ENCODE measurements at regions not wholly inside any gene's neighbourhood (a gene's known extent, or its start where the extent isn't known, plus 50 kb on each side); places are given as distances from the start of the nearest gene placed in this dataset.

DNA sequence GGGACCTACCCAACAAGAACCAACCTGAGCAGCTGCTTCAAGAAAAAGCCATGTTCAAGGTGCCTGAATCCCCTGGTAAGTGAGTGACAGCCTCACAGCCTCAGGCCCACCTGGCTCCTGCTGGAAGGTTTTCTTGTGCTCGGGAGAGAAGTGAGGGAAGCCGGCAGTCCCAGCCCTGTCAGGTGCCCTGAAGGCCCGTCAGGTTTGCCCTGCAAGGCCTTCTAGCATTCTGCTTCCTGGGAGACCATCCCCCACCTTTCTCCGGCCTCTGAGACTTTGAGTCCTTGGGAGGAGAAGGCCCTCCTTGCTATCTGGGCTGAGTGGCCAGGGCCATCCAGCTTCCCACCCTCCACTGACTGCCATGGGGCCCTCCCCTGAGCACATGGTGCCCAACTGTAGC, 166.7 kb upstream of the ZNF267 start:
- Histone ChIP-seq H3K9me3 (replicated peaks) (no peaks in the 10 kb centered on the region), H3K27me3 (replicated peaks) (no peaks in the 10 kb centered on the region), H3K4me3 (no peak overlapping the region), H3K27ac (no peak overlapping the region), H3K4me1 (replicated peaks) (no peaks in the 10 kb centered on the region), H3K36me3 (peaks cover 24% of the 10 kb centered on the region)
- no peak for DNase-seq (ENCODE audit: low read depth in 1 of 2, low spot score in 2 of 2)

- H3K36me3 ChIP-seq, result peaks cover 24% of the 10 kb centered on the region
- DNase-seq (ENCODE audit: low read depth in 1 of 2, low spot score in 2 of 2), result no peak
- H3K4me3 ChIP-seq, result no peak overlapping the region
- H3K27me3 ChIP-seq (replicated peaks), result no peaks in the 10 kb centered on the region
- no peaks in the 10 kb centered on the region for H3K9me3 ChIP-seq (replicated peaks)
- H3K4me1 ChIP-seq (replicated peaks), result no peaks in the 10 kb centered on the region
- H3K27ac ChIP-seq, result no peak overlapping the region
Measured at GRCh38 chr16:31707743-31708335, 165.8 kb upstream of the ZNF267 start.

- DNase-seq (ENCODE audit: low read depth in 1 of 2, low spot score in 2 of 2), result no peak
- H3K9me3 ChIP-seq (replicated peaks), result no peaks in the 10 kb centered on the region
- peaks cover 22% of the 10 kb centered on the region for H3K36me3 ChIP-seq
- H3K4me1 ChIP-seq (replicated peaks), result no peaks in the 10 kb centered on the region
- H3K4me3 ChIP-seq, result no peak overlapping the region
- H3K27me3 ChIP-seq (replicated peaks), result no peaks in the 10 kb centered on the region
- H3K27ac ChIP-seq, result no peak overlapping the region
Measured at GRCh38 chr16:31708348-31708747, 165.3 kb upstream of the ZNF267 start.

GRCh38 chr16:31709181-31709580, 164.4 kb upstream of the ZNF267 start:
- no peaks in the 10 kb centered on the region for H3K27me3 ChIP-seq (replicated peaks)
- peaks cover 3% of the 10 kb centered on the region for H3K4me1 ChIP-seq (replicated peaks)
- H3K9me3 ChIP-seq (replicated peaks), result 0 out of 2 replicates have a peak, but pooled peaks cover under 1% of the 10 kb centered on the region
- no peak overlapping the region for H3K4me3 ChIP-seq
- H3K27ac ChIP-seq, result no peak overlapping the region
- DNase-seq (ENCODE audit: low read depth in 1 of 2, low spot score in 2 of 2), result no peak
- H3K36me3 ChIP-seq, result peaks cover 20% of the 10 kb centered on the region

GRCh38 chr16:31710134-31710533, 163.5 kb upstream of the ZNF267 start:
- peaks cover 6% of the 10 kb centered on the region for H3K4me1 ChIP-seq (replicated peaks)
- no peaks in the 10 kb centered on the region for H3K27me3 ChIP-seq (replicated peaks)
- DNase-seq (ENCODE audit: low read depth in 1 of 2, low spot score in 2 of 2), result no peak
- 0 out of 2 replicates have a peak, but pooled peaks cover 2% of the 10 kb centered on the region for H3K9me3 ChIP-seq (replicated peaks)
- no peak overlapping the region for H3K27ac ChIP-seq
- no peak overlapping the region for H3K4me3 ChIP-seq
- H3K36me3 ChIP-seq, result peaks cover 29% of the 10 kb centered on the region

- H3K27me3 ChIP-seq (replicated peaks), result no peaks in the 10 kb centered on the region
Measured at GRCh38 chr16:31710880-31711279, 162.7 kb upstream of the ZNF267 start.

DNA sequence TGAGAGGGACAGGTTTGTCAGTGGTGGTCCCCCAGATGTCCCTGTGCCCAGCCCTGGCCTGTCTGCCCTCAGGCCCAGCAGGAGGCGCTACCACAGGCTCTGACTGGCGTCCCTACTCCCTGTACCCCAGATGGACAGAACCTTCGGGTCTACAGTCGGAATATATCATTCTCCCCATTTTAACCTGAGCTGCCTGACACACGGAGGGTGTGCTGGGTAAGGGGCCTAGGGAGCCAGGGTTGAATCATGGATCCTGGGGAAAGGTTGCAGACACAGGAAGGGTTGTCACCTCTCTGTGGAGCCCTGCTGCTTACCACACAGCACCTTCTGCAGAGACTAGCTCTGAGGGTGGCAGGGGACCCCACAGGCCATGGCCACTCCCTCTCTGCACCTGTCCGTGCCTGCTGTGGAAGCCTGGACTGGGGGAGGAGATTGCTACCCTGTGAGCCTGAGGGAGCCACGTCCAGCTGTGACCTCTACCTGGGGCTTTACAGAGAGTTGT, 162.2 kb upstream of the ZNF267 start:
- DNase-seq (ENCODE audit: low read depth in 1 of 2, low spot score in 2 of 2), result no peak
- Histone ChIP-seq H3K9me3 (replicated peaks) (0 out of 2 replicates have a peak, but pooled peaks cover 2% of the 10 kb centered on the region), H3K4me1 (replicated peaks) (peaks cover 6% of the 10 kb centered on the region), H3K36me3 (peaks cover 34% of the 10 kb centered on the region), H3K27ac (no peak overlapping the region), H3K4me3 (no peak overlapping the region), H3K27me3 (replicated peaks) (no peaks in the 10 kb centered on the region)

More at GRCh38 chr16:31710880-31711279, 162.7 kb upstream of the ZNF267 start:
- Histone ChIP-seq H3K4me3 (no peak overlapping the region), H3K36me3 (peaks cover 32% of the 10 kb centered on the region), H3K9me3 (replicated peaks) (0 out of 2 replicates have a peak, but pooled peaks cover 2% of the 10 kb centered on the region), H3K4me1 (replicated peaks) (peaks cover 6% of the 10 kb centered on the region), H3K27ac (no peak overlapping the region)
- no peak for DNase-seq (ENCODE audit: low read depth in 1 of 2, low spot score in 2 of 2)

DNA sequence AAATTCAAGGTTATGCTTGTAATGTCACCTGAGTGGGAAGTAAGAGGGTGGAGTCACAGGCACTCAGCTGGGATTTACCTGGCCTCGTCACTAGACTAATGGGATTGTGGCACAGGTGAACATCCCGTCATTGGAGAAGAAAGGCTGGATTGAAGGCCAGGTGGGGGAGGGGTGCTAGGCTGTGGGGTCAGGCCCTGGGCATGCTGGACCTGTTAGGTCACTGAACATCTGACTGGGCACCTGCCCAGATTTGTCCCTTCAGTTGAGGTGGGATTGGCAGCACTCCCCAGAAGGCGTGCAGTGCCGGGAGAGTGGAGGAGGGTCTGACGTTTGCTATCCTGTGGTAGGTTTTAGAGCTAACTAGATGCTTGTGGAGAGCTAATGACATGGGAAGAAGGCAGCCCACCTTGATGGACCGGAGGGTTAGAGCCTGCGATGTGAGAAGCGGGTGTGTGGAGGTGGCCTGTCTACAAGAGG, 161.5 kb upstream of the ZNF267 start:
- DNase-seq (ENCODE audit: low read depth in 1 of 2, low spot score in 2 of 2), result no peak
- Histone ChIP-seq H3K27me3 (replicated peaks) (no peaks in the 10 kb centered on the region), H3K4me1 (replicated peaks) (peaks cover 6% of the 10 kb centered on the region), H3K9me3 (replicated peaks) (0 out of 2 replicates have a peak, but pooled peaks cover 2% of the 10 kb centered on the region), H3K27ac (no peak overlapping the region), H3K36me3 (peaks cover 34% of the 10 kb centered on the region), H3K4me3 (no peak overlapping the region)

DNA sequence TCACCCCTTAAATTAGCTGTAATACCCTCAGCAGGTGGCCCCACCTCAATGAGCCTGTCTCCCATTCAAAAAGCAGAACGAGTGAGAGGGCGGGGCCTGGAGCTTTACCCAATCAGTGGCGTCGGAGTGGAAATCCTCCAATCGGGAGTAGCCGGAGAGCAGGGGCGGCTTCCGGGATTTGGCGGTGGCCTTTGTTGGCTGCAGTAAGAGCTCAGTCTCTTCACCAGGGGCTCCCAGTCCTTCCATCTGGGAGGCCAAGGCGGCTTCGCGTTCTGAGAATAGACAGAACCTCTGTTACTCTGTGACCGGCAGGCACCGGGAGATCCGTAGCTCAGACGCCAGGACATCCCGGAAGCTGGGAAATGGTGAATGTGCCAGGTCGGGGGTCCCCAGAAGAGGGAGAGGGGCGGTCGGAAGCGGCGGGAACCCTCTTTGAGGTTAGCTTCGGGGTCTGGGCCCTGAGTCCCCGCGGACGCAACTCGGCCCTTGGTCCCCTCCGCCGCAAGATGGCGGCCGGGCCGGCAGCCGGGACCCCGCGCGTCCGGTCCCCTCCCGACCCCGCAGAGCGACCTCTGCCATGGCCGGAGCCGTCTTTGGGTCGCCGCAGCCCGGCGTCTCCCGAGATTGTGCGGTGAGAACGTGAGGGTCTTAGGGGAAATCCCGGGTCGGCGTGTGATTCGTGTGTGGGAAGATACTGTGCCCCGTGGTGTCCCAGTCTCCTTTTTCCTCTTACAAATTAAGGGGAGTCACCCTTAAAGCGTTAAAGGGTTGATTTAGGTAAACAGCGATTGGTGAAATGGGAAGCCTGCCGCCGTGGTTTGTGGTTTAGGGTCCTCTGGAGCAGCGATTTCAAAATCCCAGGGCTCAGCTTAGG, 160.3 kb upstream of the ZNF267 start:
- Histone ChIP-seq H3K9me3 (replicated peaks) (0 out of 2 replicates have a peak, but pooled peaks cover 2% of the 10 kb centered on the region), H3K27me3 (replicated peaks) (no peaks in the 10 kb centered on the region), H3K4me3 (peak overlapping the region; percentile 75), H3K4me1 (replicated peaks) (peaks cover 6% of the 10 kb centered on the region), H3K36me3 (peaks cover 30% of the 10 kb centered on the region), H3K27ac (peak overlapping the region; percentile 75)
- DNase-seq (ENCODE audit: low read depth in 1 of 2, low spot score in 2 of 2), result peak; percentile 88 to 94

DNA sequence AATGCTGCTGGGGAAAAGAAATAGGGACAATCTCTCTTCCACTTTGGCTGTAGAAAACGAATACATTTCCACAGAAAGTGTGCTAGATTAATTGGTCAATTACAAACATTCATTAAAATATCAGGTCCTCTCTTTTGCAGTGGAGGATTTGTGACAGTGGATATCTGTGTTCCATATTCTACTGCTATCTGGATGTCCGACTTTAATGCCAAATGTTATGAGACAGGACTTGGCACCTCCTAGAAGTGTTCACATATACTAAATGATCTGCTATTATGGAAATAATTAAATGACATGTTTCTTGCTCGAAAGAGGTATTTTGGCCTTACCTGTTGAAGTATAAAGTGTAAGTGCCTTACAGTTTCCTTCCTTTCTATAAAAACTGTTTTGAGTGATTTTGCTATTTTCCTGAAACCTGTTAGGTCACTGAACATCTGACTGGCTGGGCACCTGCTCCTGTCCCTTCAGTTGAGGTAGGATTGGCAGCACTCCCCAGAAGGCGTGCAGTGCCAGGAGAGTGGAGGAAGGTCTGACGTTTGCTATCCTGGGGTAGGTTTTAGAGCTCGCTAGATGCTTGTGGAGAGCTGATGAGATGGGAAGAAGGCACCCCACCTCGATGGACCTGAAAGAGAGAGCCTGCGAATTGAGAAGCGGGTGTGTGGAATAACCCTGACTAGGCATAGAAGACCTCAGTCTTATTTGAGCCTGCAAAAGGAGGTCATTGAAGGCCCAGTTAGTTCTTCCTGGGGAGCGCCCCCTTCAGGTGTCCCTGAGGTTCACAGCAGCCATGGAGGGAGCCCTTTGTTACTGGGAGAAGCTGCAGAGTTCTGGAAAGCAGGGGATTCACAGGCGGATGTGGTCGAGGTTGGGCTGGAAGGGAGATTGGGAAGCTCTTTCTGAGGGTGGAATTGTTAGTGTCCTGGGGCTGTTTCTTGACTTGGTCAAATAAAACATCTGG, 159.4 kb upstream of the ZNF267 start:
- Histone ChIP-seq H3K27ac (peak overlapping the region; percentile 75), H3K4me3 (peak overlapping the region; percentile 75), H3K4me1 (replicated peaks) (peaks cover 6% of the 10 kb centered on the region), H3K27me3 (replicated peaks) (no peaks in the 10 kb centered on the region), H3K9me3 (replicated peaks) (0 out of 2 replicates have a peak, but pooled peaks cover 2% of the 10 kb centered on the region), H3K36me3 (peaks cover 32% of the 10 kb centered on the region)
- DNase-seq (ENCODE audit: low read depth in 1 of 2, low spot score in 2 of 2), result no peak

DNA sequence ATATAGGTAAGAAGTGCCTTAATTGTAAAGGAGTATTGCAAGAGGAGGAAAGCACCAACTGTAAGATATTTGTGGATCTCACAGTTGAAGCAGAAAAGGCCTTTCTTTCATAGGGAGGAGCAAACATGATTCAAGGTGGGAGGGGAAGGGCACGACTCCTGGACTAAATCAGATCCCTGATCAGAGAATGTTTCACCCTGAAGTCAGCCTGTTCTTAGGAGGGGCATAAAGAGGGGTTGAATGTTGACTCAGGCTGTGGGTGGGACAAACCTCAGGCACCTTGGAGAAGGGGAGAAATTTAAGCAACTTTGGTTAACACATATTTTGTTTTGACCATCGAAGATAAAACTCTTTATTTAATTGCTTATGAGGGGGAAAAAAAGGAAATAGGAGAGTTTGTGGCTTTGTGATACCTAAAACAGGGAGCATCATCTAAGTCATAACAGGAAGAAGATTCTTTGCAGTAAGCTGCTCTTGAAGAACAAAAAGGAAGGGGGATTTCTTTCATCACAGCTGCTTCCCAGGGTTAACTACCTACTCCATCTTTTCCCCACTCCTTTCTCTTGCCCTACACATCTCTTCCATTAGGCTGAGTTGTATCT, 158.6 kb upstream of the ZNF267 start:
- Histone ChIP-seq H3K36me3 (peaks cover 32% of the 10 kb centered on the region), H3K4me3 (no peak overlapping the region), H3K27me3 (replicated peaks) (no peaks in the 10 kb centered on the region), H3K9me3 (replicated peaks) (0 out of 2 replicates have a peak, but pooled peaks cover 2% of the 10 kb centered on the region), H3K4me1 (replicated peaks) (peaks cover 6% of the 10 kb centered on the region), H3K27ac (no peak overlapping the region)
- no peak for DNase-seq (ENCODE audit: low read depth in 1 of 2, low spot score in 2 of 2)

GRCh38 chr16:31715915-31716314, 157.7 kb upstream of the ZNF267 start:
- no peak overlapping the region for H3K27ac ChIP-seq
- H3K27me3 ChIP-seq (replicated peaks), result no peaks in the 10 kb centered on the region
- DNase-seq (ENCODE audit: low read depth in 1 of 2, low spot score in 2 of 2), result no peak
- H3K4me1 ChIP-seq (replicated peaks), result peaks cover 6% of the 10 kb centered on the region
- H3K4me3 ChIP-seq, result no peak overlapping the region
- H3K9me3 ChIP-seq (replicated peaks), result 0 out of 2 replicates have a peak, but pooled peaks cover 2% of the 10 kb centered on the region
- H3K36me3 ChIP-seq, result peaks cover 32% of the 10 kb centered on the region

DNA sequence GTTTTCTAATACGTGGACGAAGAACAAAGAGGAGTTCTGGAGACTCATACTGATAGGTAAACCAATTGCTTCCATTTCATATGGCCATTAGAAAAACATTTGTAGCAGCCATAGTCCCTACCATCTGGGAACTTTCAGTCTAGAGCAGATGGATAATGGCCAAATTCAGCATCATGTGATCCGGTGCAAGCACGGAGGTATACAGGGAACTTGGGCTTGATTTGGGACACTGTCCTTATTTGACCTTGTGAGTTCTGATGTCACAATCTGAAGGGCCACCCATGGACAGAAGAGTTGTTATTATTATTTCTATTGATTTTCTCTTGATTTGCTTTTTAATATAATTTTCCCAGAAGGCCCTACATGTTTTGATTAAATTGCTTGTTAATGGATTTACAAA, 154.6 kb upstream of the ZNF267 start:
- no peak for DNase-seq (ENCODE audit: low read depth in 1 of 2, low spot score in 2 of 2)
- no peak overlapping the region for H3K4me3 ChIP-seq
- H3K27me3 ChIP-seq (replicated peaks), result no peaks in the 10 kb centered on the region
- no peak overlapping the region for H3K27ac ChIP-seq
- peaks cover 5% of the 10 kb centered on the region for H3K4me1 ChIP-seq (replicated peaks)
- H3K9me3 ChIP-seq (replicated peaks), result 0 out of 2 replicates have a peak, but pooled peaks cover 6% of the 10 kb centered on the region
- H3K36me3 ChIP-seq, result peaks cover 26% of the 10 kb centered on the region

All from SJSA1 (cell line).